Esophagus squamous epithelium (tissue), 5 donors: ENCODE measurements at regions not wholly inside any gene's neighbourhood (a gene's known extent, or its start where the extent isn't known, plus 50 kb on each side); places are given as distances from the start of the nearest gene placed in this dataset.
"Not testable (repeated sequence)": the region's sequence is repeated elsewhere in the genome, so short reads cannot be mapped to it uniquely, and the experiment has no call there.

ENCODE experiments used
- DNase-seq: peaks from one replicate; lab custom pipeline; 2025; lab: John Stamatoyannopoulos, UW
- H3K27ac ChIP-seq, 4 donors: fragments of 200-600 bp; sonication (generic); one replicate each; pipeline ENCODE4 v1.5.1; 2016 to 2019; ENCODE audit warnings: mild to moderate bottlenecking in 1 of 4
- H3K27me3 ChIP-seq, 4 donors: fragments of 200-600 bp; sonication (generic); 1 replicate in 3 of 4; 2 replicates in 1 of 4; pipeline versions ENCODE4 v1.5.1 to v1.6.0; 2017 to 2021; ENCODE audit warnings: antibody characterized with exemption in 1 of 4
- H3K36me3 ChIP-seq, 3 donors: fragments of 200-600 bp; sonication (generic); one replicate each; pipeline ENCODE4 v1.5.1; 2016 to 2019
- H3K4me1 ChIP-seq, 3 donors: fragments of 200-600 bp; sonication (generic); one replicate each; pipeline ENCODE4 v1.5.1; 2017 to 2019
- H3K4me3 ChIP-seq, 4 donors: fragments of 200-600 bp; sonication (generic); 1 replicate in 3 of 4; 2 replicates in 1 of 4; pipeline ENCODE4 v1.5.1; 2016 to 2019; ENCODE audit warnings: mild to moderate bottlenecking in 2 of 4, moderate library complexity in 1 of 4
- H3K9me3 ChIP-seq, 3 donors: fragments of 200-600 bp; sonication (generic); one replicate each; pipeline ENCODE4 v1.5.1; 2016 to 2019
- POLR2A ChIP-seq, 4 donors: fragments of 450-650 bp; IDR thresholded peaks; one replicate each; pipeline ENCODE4 v1.6.1; 2017; ENCODE audit warnings: antibody characterized with exemption in 4 of 4, mild to moderate bottlenecking in 4 of 4, moderate library complexity in 3 of 4
- WGBS, 2 donors: methylation state at CpG; one replicate each; pipeline ENCODE4 v1.1.5; 2018; 5-methylcytosine and 5-hydroxymethylcytosine counted together
- intact Hi-C: fragments of 100-400 bp; cut with DNase I; formaldehyde crosslinking; loops from one replicate; pipeline ENCODE4 v1.15.0; 2022
- TF ChIP-seq, protein P1 (sequence below), 6 experiments: fragments of 450-650 bp in 4 of 6; fragments of 200-600 bp in 2 of 6; sonication (generic) in 2 of 6; IDR thresholded peaks; one replicate each; pipeline ENCODE4 v1.5.1; 2016 to 2019; ENCODE audit warnings: antibody characterized with exemption in 6 of 6, mild to moderate bottlenecking in 4 of 6, moderate library complexity in 4 of 6
- donor health status: DM: yes; HTN: yes; CAD: no.

DNA sequence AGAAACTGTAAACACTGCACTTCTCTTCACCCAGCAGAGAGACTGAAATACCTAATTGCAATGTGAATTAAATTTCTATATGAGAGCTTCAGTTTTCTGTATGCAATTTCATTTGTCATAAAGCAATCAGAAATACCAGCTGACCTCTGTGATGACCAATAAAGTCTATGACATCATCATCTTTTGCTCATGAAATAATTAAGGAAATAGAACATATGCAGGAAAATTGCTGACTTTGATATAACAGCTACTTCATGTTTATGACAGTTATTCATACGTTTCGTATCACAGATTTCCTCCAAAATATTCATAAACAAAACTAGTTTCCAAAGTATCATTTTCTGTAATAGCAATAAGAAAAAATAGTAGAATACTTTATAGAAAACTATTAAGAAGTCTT, 652.3 kb downstream of the SLCO4C1 start:
- WGBS, 2 donors: 75 to 79% methylated on average over 2 of the region's 2 CpGs

DNA sequence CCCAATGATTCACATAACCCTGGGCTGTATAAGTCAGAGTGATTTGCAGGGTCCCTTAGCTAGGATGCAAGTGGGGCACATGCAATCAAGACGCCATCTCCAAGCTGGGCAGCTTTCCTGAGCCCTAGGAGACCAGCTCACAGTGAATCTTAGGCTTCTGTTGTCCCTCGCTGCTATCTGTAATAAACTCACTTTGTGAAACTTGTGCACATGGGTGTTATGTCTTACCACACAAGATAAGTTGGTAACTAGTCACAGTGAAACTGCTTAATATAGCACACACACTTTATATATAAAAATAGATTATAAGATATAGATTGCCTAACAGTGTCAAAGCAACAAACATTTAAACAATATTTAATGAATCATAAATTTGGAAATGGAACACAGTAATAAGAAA, 658.5 kb downstream of the SLCO4C1 start:
- Histone ChIP-seq H3K36me3 (no peaks in the 10 kb centered on the region), H3K27ac (no peak overlapping the region), H3K27me3 (no peaks in the 10 kb centered on the region), H3K9me3 (no peaks in the 10 kb centered on the region), H3K4me1 (no peaks in the 10 kb centered on the region), H3K4me3 (no peak overlapping the region)
- intact Hi-C loops: no loop called here
- no peak for DNase-seq
- TF ChIP-seq, protein P1, sequence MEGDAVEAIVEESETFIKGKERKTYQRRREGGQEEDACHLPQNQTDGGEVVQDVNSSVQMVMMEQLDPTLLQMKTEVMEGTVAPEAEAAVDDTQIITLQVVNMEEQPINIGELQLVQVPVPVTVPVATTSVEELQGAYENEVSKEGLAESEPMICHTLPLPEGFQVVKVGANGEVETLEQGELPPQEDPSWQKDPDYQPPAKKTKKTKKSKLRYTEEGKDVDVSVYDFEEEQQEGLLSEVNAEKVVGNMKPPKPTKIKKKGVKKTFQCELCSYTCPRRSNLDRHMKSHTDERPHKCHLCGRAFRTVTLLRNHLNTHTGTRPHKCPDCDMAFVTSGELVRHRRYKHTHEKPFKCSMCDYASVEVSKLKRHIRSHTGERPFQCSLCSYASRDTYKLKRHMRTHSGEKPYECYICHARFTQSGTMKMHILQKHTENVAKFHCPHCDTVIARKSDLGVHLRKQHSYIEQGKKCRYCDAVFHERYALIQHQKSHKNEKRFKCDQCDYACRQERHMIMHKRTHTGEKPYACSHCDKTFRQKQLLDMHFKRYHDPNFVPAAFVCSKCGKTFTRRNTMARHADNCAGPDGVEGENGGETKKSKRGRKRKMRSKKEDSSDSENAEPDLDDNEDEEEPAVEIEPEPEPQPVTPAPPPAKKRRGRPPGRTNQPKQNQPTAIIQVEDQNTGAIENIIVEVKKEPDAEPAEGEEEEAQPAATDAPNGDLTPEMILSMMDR (IDR thresholded peaks at IDR 0.05): no peak
- TF ChIP-seq POLR2A (IDR thresholded peaks at IDR 0.05): no peak
- WGBS, 2 donors: 78 to 79% methylated on average over 2 of the region's 2 CpGs

More for the DNA sequence above, 652.3 kb downstream of the SLCO4C1 start:
- H3K36me3 ChIP-seq: no peaks in the 10 kb centered on the region
- H3K9me3 ChIP-seq: no peaks in the 10 kb centered on the region
- DNase-seq: no peak
- no peak overlapping the region for H3K27ac ChIP-seq
- H3K4me3 ChIP-seq: no peak overlapping the region
- intact Hi-C loops: no loop called here
- TF ChIP-seq, protein P1 (IDR thresholded peaks at IDR 0.05): no peak
- TF ChIP-seq POLR2A (IDR thresholded peaks at IDR 0.05): no peak
- H3K4me1 ChIP-seq: no peaks in the 10 kb centered on the region
- no peaks in the 10 kb centered on the region for H3K27me3 ChIP-seq

DNA sequence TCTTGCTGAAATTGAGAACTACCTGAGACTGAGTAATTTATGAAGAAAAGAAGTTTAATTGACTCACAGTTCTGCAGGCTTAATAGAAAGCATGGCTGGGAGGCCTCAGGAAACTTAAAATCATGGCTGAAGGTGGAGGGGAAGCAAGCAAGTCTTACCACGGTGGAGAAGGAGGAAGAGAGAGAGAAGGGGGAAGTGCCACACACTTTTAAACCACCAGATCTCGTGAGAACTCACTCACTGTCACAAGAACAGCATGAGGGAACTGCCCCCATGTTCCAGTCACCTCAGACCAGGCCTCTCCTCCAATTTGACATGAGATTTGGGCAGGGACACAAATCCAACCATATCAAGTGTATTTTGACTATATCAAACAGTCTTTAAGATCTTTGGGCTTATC, 668.3 kb downstream of the SLCO4C1 start:
- H3K27ac ChIP-seq, DNase-seq, H3K9me3 ChIP-seq, H3K36me3 ChIP-seq, H3K27me3 ChIP-seq, H3K4me1 ChIP-seq, intact Hi-C loops, H3K4me3 ChIP-seq: not testable (repeated sequence)
- 21 to 36% methylated on average over 2 of the region's 2 CpGs for WGBS, 2 donors

DNA sequence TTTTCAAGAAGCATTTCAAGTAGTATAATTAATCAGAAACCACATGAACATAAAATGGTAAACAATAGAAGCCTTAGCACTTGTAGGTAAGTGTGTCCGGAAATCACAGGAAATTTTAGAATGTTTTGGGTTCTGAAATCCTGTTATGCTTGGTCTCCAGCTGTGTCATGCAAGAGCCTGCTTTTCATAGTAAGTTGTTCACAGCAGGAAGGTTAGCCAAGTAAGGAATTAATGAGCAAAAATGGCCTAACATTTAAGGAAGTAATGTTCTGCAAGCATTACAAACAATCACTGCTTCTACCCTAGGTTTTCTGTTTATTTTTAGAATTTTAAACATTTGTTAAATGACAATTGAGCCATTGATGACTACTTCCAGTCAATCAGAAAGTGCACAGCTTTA, 669.5 kb downstream of the SLCO4C1 start:
- TF ChIP-seq, protein P1 (IDR thresholded peaks at IDR 0.05): no peak
- no peak for TF ChIP-seq POLR2A (IDR thresholded peaks at IDR 0.05)
- Histone ChIP-seq H3K27ac (no peak overlapping the region), H3K36me3 (no peaks in the 10 kb centered on the region), H3K4me1 (no peaks in the 10 kb centered on the region), H3K9me3 (no peaks in the 10 kb centered on the region), H3K27me3 (no peaks in the 10 kb centered on the region), H3K4me3 (no peak overlapping the region)
- WGBS, 2 donors: 40 to 60% methylated on average over 1 of the region's 1 CpG
- intact Hi-C loops: no loop called here
- no peak for DNase-seq

DNA sequence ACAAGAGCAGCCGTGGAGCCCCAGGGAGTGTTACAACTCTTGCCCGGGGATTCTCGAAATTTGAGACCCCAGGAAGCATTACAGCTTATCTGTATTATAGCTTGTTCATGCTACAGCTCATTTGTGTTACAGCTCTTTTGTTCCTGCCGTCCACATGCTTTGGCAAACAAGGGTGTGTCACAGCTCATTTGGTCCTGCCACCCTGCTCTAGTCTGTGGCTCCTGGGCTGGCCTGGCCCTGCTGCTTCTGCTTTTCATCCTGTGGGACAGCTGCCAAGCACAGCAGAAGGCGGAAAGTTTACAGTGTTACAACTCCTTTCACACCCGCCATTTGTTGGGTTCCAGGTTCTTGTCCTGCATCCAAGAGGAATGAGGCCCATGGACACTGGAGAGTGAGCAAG, 685.0 kb downstream of the SLCO4C1 start:
- 38 to 59% methylated on average over 5 to 6 of the region's 6 CpGs for WGBS, 2 donors
- H3K9me3 ChIP-seq: no peaks in the 10 kb centered on the region
- no peaks in the 10 kb centered on the region for H3K4me1 ChIP-seq
- intact Hi-C loops: no loop called here
- no peak for DNase-seq
- H3K4me3 ChIP-seq: no peak overlapping the region
- no peaks in the 10 kb centered on the region for H3K27me3 ChIP-seq
- TF ChIP-seq, protein P1 (IDR thresholded peaks at IDR 0.05): no peak
- no peak for TF ChIP-seq POLR2A (IDR thresholded peaks at IDR 0.05)
- no peak overlapping the region for H3K27ac ChIP-seq
- H3K36me3 ChIP-seq: no peaks in the 10 kb centered on the region

DNA sequence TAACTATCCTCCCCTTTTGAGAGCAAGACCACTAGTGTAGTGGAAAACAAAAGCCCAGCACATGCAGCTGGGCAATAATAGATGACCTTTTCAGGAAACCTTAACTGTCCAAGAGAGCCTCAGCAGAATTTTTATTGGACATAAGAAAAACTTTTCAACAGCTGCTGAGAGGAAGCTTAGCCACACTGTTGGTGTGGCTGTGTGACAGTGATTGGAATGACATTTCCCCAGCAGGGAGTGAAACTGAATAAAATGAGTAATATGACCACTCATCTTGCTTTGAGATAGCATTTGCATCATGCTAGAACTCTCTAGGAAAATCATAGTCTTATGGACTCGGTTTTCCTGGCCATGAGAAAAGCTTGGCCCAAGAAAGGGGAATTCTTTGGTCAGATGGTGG, 687.8 kb downstream of the SLCO4C1 start:
- Histone ChIP-seq H3K27me3 (no peaks in the 10 kb centered on the region), H3K36me3 (no peaks in the 10 kb centered on the region), H3K4me3 (no peak overlapping the region), H3K9me3 (no peaks in the 10 kb centered on the region), H3K27ac (no peak overlapping the region), H3K4me1 (no peaks in the 10 kb centered on the region)
- DNase-seq: no peak
- WGBS, 2 donors: 25 to 30% methylated on average over 1 of the region's 1 CpG
- intact Hi-C loops: no loop called here
- TF ChIP-seq, protein P1 (IDR thresholded peaks at IDR 0.05): no peak
- no peak for TF ChIP-seq POLR2A (IDR thresholded peaks at IDR 0.05)
